NCI-H69 (cell line): ENCODE measurements at regions not wholly inside any gene's neighbourhood (a gene's known extent, or its start where the extent isn't known, plus 50 kb on each side); places are given as distances from the start of the nearest gene placed in this dataset.
"Not testable (repeated sequence)": the region's sequence is repeated elsewhere in the genome, so short reads cannot be mapped to it uniquely, and the experiment has no call there.

Experiments used
- DNase-seq: peaks from one replicate; lab custom pipeline; 2025; lab: John Stamatoyannopoulos, UW

DNA sequence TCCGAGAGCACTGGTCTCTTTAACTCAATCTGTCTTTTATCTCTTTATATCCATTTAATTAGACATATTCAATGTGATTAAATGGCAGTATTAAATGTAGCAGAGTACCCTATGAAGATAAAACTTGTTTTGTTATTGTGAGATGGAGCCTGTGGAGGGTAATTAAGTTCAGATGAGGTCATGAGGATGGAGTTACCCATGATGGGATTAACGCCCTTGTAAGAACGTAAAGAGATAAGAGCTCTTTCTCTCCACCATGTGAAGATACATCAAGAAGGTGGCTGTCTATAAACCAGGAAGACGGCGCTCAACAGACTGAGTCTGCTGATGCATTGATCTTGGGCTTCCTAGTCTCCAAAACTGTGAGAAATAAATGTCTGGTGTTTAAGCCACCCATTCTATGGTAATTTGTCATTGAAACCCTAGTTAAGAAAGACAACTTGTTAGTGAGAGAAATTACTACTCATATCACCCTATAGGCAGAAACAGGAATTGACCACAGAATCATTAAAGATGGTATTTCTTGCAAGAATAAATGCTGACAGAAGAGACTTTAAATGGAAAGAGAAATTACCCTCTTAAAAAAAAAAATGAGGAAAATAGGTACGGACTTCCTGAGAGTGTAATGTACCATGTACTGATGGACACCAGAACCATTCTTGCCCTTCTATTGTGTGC, 738.7 kb upstream of the CHAC2 start:
- no peak for DNase-seq

DNA sequence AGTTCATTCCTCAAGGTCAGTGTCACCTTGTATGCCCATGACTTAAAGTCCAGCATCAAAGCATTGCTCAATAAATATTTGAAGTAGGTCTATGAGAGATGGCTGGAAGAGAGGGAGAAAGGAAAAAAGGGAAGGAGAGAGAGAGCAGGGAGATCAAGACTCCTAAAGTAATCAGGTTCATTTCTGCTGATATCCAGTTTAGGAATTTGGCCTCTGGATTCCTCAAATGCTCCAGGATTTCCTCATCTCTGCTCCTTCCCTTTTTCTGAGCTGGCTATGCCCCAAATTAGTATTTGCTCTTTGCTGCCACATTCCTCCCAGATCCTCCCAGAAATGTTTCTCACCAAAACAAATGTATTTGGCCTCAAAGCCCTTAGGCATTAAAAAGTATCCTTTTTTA, 739.4 kb upstream of the CHAC2 start:
- DNase-seq, result no peak

DNA sequence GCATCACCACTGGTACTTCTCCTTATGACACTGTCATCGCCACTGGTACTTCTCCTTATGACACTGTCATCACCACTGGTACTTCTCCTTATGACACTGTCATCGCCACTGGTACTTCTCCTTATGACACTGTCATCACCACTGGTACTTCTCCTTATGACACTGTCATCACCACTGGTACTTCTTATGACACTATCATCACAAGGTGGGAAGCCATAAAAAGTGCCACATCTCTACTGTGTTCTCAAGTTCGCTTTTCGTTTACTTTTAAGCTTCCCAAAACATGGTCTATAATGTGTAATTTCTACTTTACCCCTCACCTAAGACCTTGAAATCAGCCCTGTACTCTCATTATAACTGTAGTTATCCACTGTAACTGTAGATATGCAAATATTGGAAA, 745.4 kb upstream of the CHAC2 start:
- not testable (repeated sequence) for DNase-seq

DNA sequence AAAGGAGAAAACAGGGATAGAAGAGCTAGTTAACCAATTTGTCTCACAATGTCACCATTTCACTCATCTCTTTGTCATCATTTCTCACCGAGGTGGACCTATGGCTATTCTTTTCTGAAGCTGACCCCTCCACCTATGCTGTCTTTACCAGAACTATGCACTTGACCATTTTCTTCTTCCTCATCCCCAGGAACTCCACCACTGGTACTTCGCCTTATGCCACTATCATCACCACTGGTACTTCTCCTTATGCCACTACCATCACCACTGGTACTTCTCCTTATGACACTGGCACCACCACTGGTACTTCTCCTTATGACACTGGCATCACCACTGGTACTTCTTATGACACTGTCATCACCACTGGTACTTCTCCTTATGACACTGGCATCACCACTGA, 745.8 kb upstream of the CHAC2 start:
- DNase-seq, result no peak

DNA sequence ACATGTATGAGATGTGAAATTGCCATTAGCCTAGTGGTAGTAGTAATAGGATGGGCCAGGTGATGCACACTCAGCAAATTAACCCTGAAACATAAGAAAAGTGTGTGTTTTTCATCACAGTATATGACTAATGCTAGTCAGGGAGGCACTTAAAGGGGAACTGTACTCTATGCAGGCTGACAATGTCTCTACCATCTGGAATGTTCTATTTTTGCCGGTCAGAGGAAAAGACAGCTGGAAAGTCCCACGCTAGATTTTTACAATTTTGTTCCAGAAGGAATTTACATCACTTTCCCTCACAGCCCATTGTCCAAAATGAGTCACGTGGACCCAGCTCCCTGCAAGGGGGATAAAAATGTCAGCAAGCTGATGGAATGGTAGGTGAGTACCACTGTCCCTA, 746.3 kb upstream of the CHAC2 start:
- DNase-seq, result no peak

DNA sequence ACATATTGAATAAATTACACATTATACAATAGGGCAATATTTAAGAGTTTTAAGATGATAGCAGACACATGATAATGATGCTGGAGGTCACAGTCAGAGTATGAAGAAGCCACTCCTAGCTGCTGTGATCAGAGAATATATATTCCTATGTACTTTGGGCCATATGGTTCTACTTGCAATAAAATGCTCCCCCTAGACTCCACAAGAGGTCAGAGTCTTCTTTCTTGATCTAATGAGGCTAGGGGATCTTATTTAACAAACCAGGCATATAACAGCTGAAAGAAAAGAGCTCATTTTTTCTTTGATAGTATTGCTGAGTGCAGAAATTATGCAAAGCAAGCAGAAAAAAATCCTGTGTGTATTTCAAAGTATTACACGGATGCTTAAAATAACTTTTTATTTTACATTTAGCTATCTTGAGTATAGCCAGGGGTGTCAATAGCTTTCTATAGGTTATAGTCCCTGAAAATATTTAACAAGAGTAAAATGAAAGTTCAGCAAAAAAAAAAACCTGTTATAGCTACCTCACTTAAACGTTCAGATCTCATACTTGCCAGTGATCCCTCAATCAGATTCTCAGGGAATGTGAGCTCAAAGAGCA, 748.7 kb upstream of the CHAC2 start:
- peak; percentile 100 for DNase-seq

DNA sequence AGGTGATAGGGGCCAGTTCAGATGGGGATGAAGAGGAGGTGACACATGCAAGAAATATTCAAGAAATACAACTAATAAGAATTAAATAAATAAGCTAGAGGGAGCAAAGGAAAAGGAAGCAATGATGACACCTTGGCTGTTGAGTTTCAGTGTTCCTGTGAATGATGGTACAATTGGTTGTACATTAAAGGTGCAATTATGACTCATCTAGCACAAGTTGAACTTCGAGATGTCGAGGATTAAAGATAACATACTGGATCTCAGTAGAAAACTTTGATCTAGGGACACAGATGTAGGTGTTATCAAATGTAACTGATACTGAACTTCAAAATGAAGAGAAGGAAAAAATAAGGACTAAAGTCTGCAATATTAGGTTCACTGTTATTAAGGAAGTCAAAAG, 760.6 kb upstream of the CHAC2 start:
- DNase-seq, result no peak

DNA sequence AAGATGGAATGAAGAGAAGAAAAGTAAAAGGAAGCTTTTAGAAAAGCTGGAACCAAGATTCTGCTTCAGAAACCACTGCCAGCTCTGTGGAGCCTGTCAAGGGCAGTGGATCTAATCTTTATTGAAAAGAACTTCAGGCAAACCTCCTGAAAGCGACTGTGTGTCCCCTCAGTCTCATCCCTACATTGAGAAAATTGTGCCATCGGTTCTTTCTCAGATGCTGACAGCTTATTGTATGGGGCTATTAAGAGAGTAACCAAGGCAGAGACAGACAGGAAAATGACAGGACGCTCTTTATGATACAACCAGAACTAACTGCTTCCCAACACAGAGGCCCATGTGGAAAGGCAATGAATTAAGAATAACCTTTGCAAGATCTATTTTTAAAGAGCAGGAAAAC, 763.2 kb upstream of the CHAC2 start:
- no peak for DNase-seq

DNA sequence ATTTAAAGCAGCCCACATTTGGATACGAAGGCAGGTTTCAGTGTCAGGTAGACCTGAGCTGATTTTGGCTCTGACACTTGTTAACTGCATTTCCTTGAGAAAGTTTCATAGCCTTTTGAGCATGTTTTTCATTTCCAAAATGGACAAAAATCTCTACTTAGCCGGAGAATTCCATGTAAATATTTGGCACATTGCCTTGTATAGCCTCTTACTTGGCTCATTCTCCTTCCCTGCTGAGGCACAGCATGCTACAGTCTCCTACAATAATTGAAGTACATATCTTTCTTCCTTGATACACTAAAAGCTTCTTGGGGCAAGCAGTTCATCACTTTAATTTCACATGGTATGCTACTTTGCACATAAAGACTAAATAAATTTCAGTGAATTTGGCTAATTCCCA, 772.2 kb upstream of the CHAC2 start:
- DNase-seq, result no peak

DNA sequence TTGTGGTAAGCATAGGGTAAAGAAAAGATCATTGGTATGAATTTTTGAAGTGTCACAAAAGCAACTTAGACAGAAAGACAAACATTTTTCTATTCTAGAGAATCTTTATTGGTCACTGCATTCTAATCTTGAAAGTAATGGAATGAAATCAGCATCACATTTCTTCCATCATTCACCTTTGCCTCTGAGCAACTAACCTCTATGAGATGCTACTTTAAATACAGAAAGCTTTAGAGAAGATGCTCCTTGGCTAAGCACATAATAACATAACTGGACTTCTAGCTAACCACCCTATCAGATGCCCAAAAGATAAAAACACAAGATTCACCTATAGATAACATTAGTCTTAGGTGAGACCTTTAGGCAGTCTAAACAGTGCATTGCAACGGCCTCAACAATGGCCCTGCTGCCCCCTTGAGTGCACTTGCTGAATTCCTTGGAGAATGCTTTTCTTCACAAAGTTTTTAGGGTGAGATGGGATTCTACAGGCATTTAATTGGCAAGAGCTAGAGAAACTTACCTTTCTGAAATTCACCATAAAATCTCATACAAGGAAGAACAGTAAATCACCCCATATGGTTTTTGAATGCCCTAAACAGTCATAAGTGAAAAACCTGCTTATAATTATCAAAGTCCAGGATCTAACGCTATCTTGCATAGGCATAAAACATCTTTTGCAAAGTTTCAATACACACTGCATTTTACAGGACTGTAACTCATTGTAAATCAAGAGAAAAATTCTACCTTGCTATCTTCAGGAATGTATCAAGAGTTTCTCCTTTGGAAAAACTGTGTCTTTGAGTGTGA, 791.3 kb upstream of the CHAC2 start:
- DNase-seq, result no peak

DNA sequence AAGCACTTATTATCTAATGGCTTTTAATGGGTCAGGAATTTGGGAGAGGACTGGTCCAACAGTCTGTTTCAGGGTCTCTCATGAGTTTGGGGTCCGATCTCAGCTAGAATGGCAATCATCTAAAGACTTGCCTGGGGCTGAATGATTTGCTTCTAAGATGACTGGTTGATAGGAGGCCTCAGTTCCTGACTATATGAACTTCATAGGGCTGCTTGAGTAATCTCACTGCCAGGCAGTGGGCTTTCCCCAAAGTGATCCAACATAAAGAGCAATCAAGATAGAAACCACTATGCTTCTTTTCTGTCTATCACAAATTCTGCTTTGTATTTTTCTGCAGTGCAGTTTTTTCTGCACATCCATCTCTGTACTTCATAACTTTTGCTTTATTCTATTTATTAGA, 793.5 kb upstream of the CHAC2 start:
- DNase-seq, result no peak

DNA sequence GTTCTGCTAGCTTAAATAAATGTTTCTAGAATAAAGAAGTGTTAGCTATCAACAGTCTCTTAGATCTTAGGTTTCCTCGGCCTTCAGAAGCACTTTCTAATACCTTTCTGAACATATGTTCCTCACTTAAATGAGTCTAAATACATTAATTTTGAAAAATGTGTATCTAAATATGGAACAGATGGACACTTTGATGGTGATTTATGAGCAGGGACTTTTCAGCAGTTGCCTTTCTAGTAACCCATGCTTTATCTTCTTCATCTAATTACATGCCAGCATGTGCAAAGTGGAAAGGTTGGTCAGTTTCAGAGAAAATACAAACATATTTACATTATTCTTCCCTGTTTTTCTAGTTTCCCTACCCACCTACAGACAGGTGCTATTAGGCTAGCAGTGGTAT, 797.0 kb upstream of the CHAC2 start:
- no peak for DNase-seq

DNA sequence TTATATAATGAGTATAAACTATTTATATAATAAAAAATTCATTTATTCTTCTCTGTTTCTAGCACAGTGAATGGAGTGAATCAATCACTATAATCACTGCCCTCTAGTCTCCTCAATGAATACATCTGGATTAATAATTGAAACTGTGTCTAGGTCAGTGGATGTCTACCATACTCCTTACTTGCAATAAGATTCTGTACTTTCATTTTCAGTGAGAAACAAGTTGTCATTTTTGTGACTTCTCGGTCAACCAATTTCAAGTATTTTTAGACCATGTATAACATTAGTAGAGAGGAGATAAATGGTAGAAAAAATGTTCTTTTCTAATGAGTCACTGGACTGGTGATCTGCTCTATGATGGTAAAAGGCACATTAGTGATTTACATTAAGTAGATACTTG, 799.6 kb upstream of the CHAC2 start:
- no peak for DNase-seq

DNA sequence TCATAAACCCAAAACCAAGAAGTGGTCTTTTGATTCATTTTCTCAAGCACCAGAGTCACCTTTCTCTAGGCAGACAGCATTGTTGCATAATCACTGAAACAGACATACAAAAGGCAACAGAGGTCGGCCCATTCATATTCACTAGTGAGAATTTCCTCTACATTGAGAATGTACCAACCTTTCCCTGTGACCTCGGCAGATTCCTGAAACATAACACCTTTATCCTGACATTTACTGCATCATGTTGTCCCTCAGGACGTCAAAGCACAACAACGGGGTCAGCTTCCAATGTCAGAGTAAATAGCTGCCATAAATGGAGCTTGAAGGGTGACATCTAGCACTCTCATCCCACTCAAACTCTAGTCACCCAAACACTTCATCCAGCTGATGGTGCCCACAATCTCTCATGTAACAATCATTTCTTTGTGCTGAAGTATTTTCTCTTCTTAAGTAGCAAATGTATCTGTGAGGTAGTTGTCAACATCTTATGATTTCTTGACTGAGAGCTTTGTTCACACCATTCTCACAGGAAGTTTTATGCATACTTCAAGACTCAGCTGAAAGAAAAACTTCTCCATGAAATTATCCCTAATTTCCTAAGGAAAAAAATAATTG, 802.6 kb upstream of the CHAC2 start:
- DNase-seq, result no peak

DNA sequence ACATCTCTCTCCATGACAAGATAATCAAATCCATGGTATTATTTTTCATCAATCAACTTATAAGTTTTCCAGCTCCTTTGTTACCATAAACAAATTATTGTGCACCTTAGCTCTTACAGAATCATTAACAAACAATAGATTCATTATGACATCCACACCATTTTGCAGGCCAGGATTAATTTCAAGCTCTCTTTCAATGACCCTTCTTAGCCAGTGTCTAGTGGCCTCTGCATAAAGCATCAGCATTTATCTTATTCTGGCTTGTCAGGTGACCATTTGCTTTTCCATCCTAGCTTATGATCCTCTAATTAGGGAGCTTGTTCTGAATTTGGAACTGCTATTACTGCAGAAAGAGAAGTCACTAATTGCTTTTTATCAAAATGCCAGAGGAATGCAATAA, 806.2 kb upstream of the CHAC2 start:
- no peak for DNase-seq

DNA sequence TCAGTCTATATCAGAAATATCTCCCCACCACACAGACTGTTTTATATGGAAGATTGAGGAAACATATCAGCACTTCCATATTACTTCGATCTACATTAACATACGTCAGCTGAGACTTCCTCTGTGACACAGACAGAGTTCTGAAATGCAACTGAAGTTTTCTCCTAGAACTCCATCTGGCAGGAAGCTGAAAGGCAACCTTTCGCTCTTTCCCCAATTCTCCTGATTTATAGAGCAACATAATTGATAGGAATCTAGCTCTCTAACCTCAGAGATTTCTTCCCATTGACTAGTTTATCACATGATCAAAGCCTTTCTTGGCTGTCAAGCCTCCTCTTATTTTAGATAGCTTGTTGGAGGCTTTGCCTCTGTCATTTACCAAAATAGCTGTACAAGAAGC, 806.7 kb upstream of the CHAC2 start:
- DNase-seq, result no peak

DNA sequence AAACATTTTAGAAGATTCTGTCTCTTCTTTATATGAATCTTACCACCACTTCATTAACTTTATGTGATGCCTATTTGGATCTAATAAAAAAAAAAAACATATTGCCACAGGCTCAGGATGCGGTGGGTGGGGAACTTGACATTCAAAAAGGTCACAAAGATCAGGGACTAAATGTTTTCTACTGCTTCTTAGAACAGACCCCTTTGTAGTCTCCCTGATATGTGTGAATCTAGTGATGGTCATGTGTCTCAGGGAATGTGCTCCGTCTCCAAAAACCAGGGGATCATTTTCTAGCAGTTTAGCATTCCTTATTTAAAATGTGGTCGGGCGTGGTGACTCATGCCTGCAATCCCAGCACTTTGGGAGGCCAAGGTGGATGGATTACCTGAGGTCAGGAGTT, 807.8 kb upstream of the CHAC2 start:
- DNase-seq, result no peak

DNA sequence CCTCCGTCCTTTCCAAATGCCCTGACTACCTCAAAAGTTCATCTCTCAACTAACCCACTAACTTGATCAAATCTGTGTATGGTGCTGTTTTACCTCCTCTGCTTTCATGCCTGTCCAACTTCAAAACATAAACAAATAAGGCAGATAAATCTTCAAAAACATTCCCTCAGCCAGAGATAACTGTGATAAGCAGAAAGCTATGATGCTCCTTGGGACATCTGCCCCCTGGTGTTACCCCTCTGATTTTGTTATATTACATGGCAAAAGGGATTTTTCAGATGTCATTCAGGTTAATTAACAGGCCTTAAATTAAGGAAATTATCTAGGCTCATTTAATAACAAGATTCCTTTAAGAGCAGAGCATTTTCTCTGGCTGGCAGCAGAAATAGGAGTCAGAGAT, 810.8 kb upstream of the CHAC2 start:
- no peak for DNase-seq

DNA sequence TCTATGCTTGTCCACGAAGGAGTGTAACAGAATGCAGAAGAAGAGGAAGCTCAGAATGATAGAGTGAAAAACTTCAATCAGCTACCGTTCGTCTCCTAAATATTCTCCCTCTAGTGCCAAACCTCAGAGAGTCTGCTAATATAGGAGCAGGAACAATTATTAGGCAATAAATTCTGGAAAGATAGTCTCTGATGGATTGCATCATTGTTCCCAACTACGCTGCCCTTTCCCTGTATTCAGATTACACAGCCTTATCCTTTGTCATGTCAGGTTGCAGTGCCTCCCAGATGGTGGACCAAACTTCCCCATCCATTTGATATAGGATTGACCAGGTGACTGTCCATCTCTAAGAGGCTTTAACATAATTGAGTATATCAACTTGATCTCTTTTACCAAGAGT, 811.5 kb upstream of the CHAC2 start:
- DNase-seq, result no peak

DNA sequence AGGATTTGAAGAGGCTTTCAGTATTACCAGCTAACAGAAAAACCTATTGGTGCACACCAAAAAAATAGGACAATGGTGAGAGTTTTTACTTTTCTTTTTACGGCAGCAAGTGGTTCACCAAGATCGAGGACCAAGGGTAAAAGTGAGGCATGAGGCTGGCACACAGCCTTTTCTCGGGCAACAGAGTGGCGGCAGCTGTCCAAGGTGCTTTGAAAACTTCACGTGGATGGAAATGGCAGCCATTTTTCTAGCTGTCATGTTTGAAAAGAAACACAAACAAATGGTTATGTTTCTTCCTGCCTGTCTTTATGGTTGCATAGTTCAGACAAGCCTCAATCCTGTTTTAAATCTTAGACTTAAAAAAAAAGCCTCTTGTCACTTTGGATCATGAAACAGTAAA, 812.5 kb upstream of the CHAC2 start:
- DNase-seq, result no peak

DNA sequence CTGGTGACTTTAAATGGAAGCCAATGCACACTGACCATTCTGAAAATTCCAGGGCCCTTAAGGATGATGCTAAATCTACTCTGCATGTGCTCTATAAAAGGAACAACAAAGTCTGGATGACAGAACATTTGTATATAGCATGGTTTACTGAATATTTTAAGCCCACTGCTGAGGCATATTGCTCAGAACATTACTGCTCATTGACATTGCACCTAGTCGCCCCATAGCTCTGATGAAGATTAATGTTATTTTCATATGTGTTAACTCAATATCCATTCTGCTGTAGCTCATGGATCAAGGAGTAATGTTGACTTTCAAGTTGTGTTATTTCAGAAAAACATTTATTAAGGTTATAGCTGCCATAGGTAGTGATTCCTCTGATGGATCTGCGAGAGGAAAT, 827.5 kb upstream of the CHAC2 start:
- no peak for DNase-seq

DNA sequence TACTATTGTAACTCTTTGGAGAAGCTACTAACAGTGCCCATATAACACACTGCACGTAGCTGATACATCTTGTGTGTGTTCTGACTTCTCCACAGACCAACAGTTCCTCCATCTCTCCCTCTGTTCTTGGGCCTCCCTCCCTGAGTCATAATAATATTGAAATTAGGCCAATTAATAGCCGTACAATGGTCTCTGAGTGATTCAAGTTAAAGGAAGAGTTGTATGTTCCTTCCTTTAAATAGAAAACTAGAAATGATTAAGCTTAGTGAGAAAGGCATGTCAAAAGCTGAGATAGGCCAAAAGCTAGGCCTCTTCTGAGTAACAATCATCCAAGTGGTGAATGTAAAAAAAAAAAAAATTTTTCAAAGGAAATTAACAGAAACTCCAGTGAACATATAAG, 828.4 kb upstream of the CHAC2 start:
- DNase-seq, result no peak

DNA sequence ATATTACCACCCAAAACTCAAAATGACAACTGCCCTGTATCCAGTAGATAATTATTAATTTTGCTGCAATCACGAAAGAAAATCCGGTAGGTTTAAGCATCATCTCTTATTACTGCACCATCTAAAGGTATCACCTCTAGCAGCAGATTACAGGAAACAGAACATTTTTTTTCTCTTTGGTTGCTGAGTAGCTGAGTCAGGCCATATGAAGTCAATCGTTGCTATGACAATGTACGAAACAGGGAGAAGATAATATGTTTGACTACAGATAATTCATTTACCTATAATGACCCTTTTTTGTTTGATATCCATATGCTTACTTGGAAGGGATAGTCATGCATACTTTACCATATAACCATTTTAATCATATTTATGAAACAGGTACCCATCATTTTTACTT, 831.6 kb upstream of the CHAC2 start:
- peak; percentile 100 for DNase-seq
